HCT116 (cell line): ENCODE measurements at regions not wholly inside any gene's neighbourhood (a gene's known extent, or its start where the extent isn't known, plus 50 kb on each side); places are given as distances from the start of the nearest gene placed in this dataset.

Experiments used
- ATAC-seq: fragments of 200-7000 bp; cut with Tn5 transposase; 2 replicates; pipeline ENCODE4 v1.9.1; 2020; ENCODE audit warnings: mild to moderate bottlenecking, moderate library complexity
- BruUV-seq: library from RNA; stranded (reverse); fragments of 400-500 nt; replicated peaks from 2 replicates; lab custom pipeline; 2021; lab: Mats Ljungman, UMichigan
- CTCF ChIA-PET: fragments of 300-600 bp; sonication (Branson Sonifier 250); formaldehyde crosslinking; loops from one replicate; lab custom pipeline; 2021; ENCODE audit warnings: antibody characterized with exemption; lab: Charles Lee
- POLR2A ChIA-PET: fragments of 300-600, 350-600 bp; sonication (Branson Sonifier 250); formaldehyde crosslinking; loops from one replicate; lab custom pipeline; 2021; ENCODE audit warnings: antibody characterized with exemption; lab: Charles Lee
- RAD21 ChIA-PET, 2 experiments: fragments of 300-600 bp; sonication (Branson Sonifier 250); formaldehyde crosslinking; loops; one replicate each; lab custom pipeline; 2023; ENCODE audit warnings: low total read pairs in 2 of 2; ENCODE audit not compliant: uncharacterized antibody in 2 of 2, unreplicated experiment in 2 of 2, low non-redundant PET in 1 of 2; lab: Charles Lee
- DNase-seq: peaks from one replicate; pipeline ENCODE4 v3.0.0-alpha.2; 2010; ENCODE audit warnings: low read depth, low spot score
- H2AFZ ChIP-seq: fragments of 200-600 bp; shearing (Covaris generic), sonication (generic); 2 replicates; pipeline ENCODE4 v1.6.1; 2017; ENCODE audit warnings: low read depth, mixed run types, mixed read lengths, antibody characterized with exemption, low read length; ENCODE audit not compliant: poor library complexity, severe bottlenecking
- H3K27ac ChIP-seq: 2 replicates; pipeline ENCODE4 v1.5.1; 2012; ENCODE audit warnings: low read depth, low read length
- H3K27me3 ChIP-seq: fragments of 200-600 bp; sonication (generic); 2 replicates; pipeline ENCODE4 v1.6.1; 2016; ENCODE audit warnings: mixed run types, low read length, mixed read lengths; ENCODE audit not compliant: insufficient read depth
- H3K36me3 ChIP-seq, 2 experiments: fragments of 200-500 bp in 1 of 2; fragments of 200-600 bp in 1 of 2; sonication (Bioruptor generic) in 1 of 2; sonication (generic) in 1 of 2; 2 replicates each; pipeline versions ENCODE4 v1.5.1 to v1.6.1; 2014 to 2016; ENCODE audit warnings: low read length in 2 of 2, inconsistent platforms in 1 of 2, mixed read lengths in 1 of 2, mixed run types in 1 of 2; ENCODE audit not compliant: insufficient read depth in 2 of 2, control insufficient read depth in 1 of 2
- H3K4me1 ChIP-seq, 2 experiments: fragments of 200-600 bp in 1 of 2; sonication (generic) in 1 of 2; 2 replicates each; pipeline versions ENCODE4 v1.5.1 to v1.6.1; 2012 to 2017; ENCODE audit warnings: low read length in 2 of 2, inconsistent platforms in 1 of 2, mild to moderate bottlenecking in 1 of 2, mixed read lengths in 1 of 2, mixed run types in 1 of 2, moderate library complexity in 1 of 2; ENCODE audit not compliant: insufficient read depth in 2 of 2, control insufficient read depth in 1 of 2
- H3K4me2 ChIP-seq: fragments of 200-600 bp; sonication (generic); 2 replicates; pipeline ENCODE4 v1.6.1; 2017; ENCODE audit warnings: mixed run types, low read length, mixed read lengths
- H3K4me3 ChIP-seq, 2 experiments: fragments of 200-600 bp in 1 of 2; sonication (generic) in 1 of 2; replicated peaks in 1 of 2; 2 replicates each; pipeline ENCODE4 v1.5.1; 2011 to 2016; ENCODE audit warnings: low read length in 2 of 2, control low read depth in 1 of 2, low read depth in 1 of 2, mild to moderate bottlenecking in 1 of 2, mixed read lengths in 1 of 2, mixed run types in 1 of 2
- H3K79me2 ChIP-seq: fragments of 200-600 bp; sonication (generic); 2 replicates; pipeline ENCODE4 v1.6.1; 2017; ENCODE audit warnings: mild to moderate bottlenecking, mixed run types, low read length, moderate library complexity, mixed read lengths; ENCODE audit not compliant: insufficient read depth
- H3K9ac ChIP-seq: fragments of 200-600 bp; sonication (generic); 2 replicates; pipeline ENCODE4 v1.6.1; 2016; ENCODE audit warnings: low read length, mixed read lengths
- H3K9me2 ChIP-seq: fragments of 200-600 bp; sonication (generic), shearing (Covaris generic); 2 replicates; pipeline ENCODE4 v1.6.1; 2017; ENCODE audit warnings: mixed run types, mild to moderate bottlenecking, moderate library complexity; ENCODE audit not compliant: insufficient read depth
- H3K9me3 ChIP-seq, 2 experiments: fragments of 200-500 bp in 1 of 2; fragments of 200-600 bp in 1 of 2; sonication (Bioruptor generic) in 1 of 2; sonication (generic) in 1 of 2; 2 replicates each; pipeline ENCODE4 v1.6.1; 2014 to 2017; ENCODE audit warnings: low read length in 2 of 2, mixed read lengths in 2 of 2, inconsistent platforms in 1 of 2, low read depth in 1 of 2, mild to moderate bottlenecking in 1 of 2, mixed run types in 1 of 2, moderate library complexity in 1 of 2; ENCODE audit not compliant: control insufficient read depth in 1 of 2, insufficient read depth in 1 of 2
- H4K20me1 ChIP-seq: fragments of 200-600 bp; sonication (generic), shearing (Covaris generic); 2 replicates; pipeline ENCODE4 v1.6.1; 2017; ENCODE audit warnings: mixed run types, mild to moderate bottlenecking, moderate library complexity; ENCODE audit not compliant: insufficient read depth
- CBX3 ChIP-seq: IDR thresholded peaks from 2 replicates; pipeline ENCODE4 v1.6.1; 2012; ENCODE audit warnings: low read depth
- EGR1 ChIP-seq: IDR thresholded peaks from 2 replicates; pipeline ENCODE4 v1.6.1; 2012; ENCODE audit warnings: low read depth
- ELF1 ChIP-seq: IDR thresholded peaks from 2 replicates; pipeline ENCODE4 v1.6.1; 2012; ENCODE audit warnings: low read depth, borderline replicate concordance
- EZH2phosphoT487 ChIP-seq: fragments of 200-600 bp; IDR thresholded peaks from 2 replicates; pipeline ENCODE4 v1.6.1; 2018; ENCODE audit warnings: antibody characterized with exemption, borderline replicate concordance
- FOSL1 ChIP-seq: IDR thresholded peaks from 2 replicates; pipeline ENCODE4 v1.6.1; 2012; ENCODE audit warnings: low read depth
- POLR2AphosphoS5 ChIP-seq: IDR thresholded peaks from 2 replicates; pipeline ENCODE4 v1.6.1; 2011; ENCODE audit warnings: mild to moderate bottlenecking, low read depth, low read length, moderate library complexity
- SP1 ChIP-seq: IDR thresholded peaks from 2 replicates; pipeline ENCODE4 v1.6.1; 2012; ENCODE audit warnings: low read depth
- SRF ChIP-seq: IDR thresholded peaks from 2 replicates; pipeline ENCODE4 v1.6.1; 2012; ENCODE audit warnings: low read depth
- TCF7L2 ChIP-seq: IDR thresholded peaks from 2 replicates; pipeline ENCODE4 v1.7.0; 2011; ENCODE audit warnings: borderline replicate concordance, inconsistent platforms; ENCODE audit not compliant: insufficient read depth, insufficient read length; ENCODE audit errors: extremely low read depth
- ZFX ChIP-seq: fragments of 450-650 bp; IDR thresholded peaks from 2 replicates; pipeline ENCODE4 v1.6.1; 2017
- intact Hi-C: fragments of 100-400 bp; cut with micrococcal nuclease; formaldehyde crosslinking; loops from 2 replicates; pipeline ENCODE4 v1.10.0; 2022
- TF ChIP-seq, protein P1 (sequence below), 3 experiments: fragments of 200-600 bp in 1 of 3; sonication (generic) in 1 of 3; IDR thresholded peaks in 2 of 3; conservative IDR thresholded peaks in 1 of 3; 2 replicates each; pipeline ENCODE4 v1.5.1; 2012 to 2017; ENCODE audit warnings: low read depth in 2 of 3, low read length in 2 of 3, antibody characterized with exemption in 1 of 3, borderline replicate concordance in 1 of 3, control low read depth in 1 of 3, mild to moderate bottlenecking in 1 of 3, mixed read lengths in 1 of 3, mixed run types in 1 of 3, moderate library complexity in 1 of 3; ENCODE audit not compliant: insufficient read depth in 1 of 3
- TF ChIP-seq, protein P2 (sequence below): IDR thresholded peaks from 2 replicates; pipeline ENCODE4 v1.6.1; 2011; ENCODE audit warnings: mild to moderate bottlenecking, low read length, moderate library complexity; ENCODE audit not compliant: insufficient replicate concordance; ENCODE audit errors: extremely low read depth

DNA sequence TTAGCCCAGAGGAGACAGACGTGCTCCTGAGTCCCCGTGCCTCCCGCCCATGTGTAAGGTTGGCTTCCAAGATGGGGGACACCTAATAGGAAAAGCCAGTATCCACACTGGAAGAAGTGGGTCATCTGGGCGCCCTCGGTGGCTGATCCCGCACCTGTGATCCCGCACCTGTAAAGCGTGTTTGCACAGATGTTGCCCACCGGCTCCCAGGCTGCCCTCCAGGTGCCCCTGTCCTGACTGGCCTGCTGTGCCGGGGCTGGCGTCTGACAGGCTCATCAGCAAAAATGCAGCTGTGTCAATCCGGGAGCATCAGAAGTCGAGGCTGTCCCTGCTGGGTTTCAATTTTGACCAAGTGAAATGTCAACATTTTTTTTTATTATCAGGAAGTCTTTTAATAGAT lies 88.5 kb downstream of the IRX1 start (continued):
- TF ChIP-seq EZH2phosphoT487 (no peak), EGR1 (no peak), SRF (no peak), FOSL1 (no peak), POLR2AphosphoS5 (no peak)

DNA sequence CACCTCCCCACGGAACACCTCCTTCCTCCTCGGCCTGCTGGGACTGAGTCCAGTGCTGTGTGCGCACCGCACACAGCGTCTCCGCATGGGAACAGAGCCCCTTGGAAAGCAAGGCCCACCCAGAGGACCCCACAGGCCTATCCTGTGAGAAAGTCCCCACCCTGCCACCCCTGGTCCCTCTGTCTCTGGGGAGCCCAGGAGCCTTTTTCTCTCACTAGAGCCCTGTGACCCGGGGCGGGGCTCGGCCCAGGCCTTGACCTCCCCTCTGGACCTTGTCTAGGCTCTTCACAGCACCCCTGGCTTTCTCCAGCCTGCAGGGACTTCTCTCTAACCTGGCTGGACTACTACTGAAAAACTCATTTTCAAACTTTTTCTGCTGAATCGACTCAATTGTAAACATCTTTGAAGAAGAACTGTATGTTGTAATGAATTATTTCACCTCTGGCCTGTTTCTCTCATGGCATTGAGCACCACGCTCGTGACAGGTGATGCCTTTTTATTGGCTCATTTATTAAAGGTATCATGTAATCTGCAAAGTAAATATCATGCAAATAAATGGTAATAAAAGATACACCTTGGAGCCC lies 89.2 kb downstream of the IRX1 start:
- Histone ChIP-seq H3K9ac (no peak overlapping the region), H2AFZ (no peak overlapping the region), H3K27ac (no peak overlapping the region), H3K4me1 (no peaks in the 10 kb centered on the region), H3K79me2 (no peaks in the 10 kb centered on the region), H3K9me2 (no peaks in the 10 kb centered on the region), H3K36me3 (no peaks in the 10 kb centered on the region), H3K4me2 (no peak overlapping the region)
- intact Hi-C loops: no loop called here
- ChIA-PET POLR2A (no interaction called here), CTCF (no interaction called here)
- TF ChIP-seq, protein P1, sequence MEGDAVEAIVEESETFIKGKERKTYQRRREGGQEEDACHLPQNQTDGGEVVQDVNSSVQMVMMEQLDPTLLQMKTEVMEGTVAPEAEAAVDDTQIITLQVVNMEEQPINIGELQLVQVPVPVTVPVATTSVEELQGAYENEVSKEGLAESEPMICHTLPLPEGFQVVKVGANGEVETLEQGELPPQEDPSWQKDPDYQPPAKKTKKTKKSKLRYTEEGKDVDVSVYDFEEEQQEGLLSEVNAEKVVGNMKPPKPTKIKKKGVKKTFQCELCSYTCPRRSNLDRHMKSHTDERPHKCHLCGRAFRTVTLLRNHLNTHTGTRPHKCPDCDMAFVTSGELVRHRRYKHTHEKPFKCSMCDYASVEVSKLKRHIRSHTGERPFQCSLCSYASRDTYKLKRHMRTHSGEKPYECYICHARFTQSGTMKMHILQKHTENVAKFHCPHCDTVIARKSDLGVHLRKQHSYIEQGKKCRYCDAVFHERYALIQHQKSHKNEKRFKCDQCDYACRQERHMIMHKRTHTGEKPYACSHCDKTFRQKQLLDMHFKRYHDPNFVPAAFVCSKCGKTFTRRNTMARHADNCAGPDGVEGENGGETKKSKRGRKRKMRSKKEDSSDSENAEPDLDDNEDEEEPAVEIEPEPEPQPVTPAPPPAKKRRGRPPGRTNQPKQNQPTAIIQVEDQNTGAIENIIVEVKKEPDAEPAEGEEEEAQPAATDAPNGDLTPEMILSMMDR (IDR thresholded peaks at IDR 0.05 in 2 of 3, conservative IDR thresholded peaks at IDR 0.05 in 1 of 3; ENCODE audit: borderline replicate concordance in 1 of 3, insufficient read depth in 1 of 3, low read depth in 2 of 3, low read length in 2 of 3): no peak
- TF ChIP-seq SP1 (no peak), ZFX (no peak), CBX3 (no peak), TCF7L2 (no peak), ELF1 (no peak)
- TF ChIP-seq, protein P2, sequence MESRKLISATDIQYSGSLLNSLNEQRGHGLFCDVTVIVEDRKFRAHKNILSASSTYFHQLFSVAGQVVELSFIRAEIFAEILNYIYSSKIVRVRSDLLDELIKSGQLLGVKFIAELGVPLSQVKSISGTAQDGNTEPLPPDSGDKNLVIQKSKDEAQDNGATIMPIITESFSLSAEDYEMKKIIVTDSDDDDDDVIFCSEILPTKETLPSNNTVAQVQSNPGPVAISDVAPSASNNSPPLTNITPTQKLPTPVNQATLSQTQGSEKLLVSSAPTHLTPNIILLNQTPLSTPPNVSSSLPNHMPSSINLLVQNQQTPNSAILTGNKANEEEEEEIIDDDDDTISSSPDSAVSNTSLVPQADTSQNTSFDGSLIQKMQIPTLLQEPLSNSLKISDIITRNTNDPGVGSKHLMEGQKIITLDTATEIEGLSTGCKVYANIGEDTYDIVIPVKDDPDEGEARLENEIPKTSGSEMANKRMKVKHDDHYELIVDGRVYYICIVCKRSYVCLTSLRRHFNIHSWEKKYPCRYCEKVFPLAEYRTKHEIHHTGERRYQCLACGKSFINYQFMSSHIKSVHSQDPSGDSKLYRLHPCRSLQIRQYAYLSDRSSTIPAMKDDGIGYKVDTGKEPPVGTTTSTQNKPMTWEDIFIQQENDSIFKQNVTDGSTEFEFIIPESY: no peak
- TF ChIP-seq, all 23 proteins: peak for 0
- Histone ChIP-seq H3K27me3 (no peaks in the 10 kb centered on the region), H3K4me3 (no peak overlapping the region), H3K9me3 (peaks cover 0 to 17% of the 10 kb centered on the region in 2 experiments; a peak in 2 of 4 replicates), H4K20me1 (no peaks in the 10 kb centered on the region)
- DNase-seq (no peak), ATAC-seq (no peak)
- RAD21 ChIA-PET: no interaction called here
- BruUV-seq: no TSS peak
